ENCODE measurements at regions not wholly inside any gene's neighbourhood (a gene's known extent, or its start where the extent isn't known, plus 50 kb on each side); places are given as distances from the start of the nearest gene placed in this dataset.
"Not testable (repeated sequence)": the region's sequence is repeated elsewhere in the genome, so short reads cannot be mapped to it uniquely, and the experiment has no call there.

- H3K9me3 ChIP-seq (ENCODE audit: insufficient read depth, low read depth, low read length); H3K27ac ChIP-seq (ENCODE audit: low read depth, low read length); H4K8ac ChIP-seq (ENCODE audit: low read depth, low read length); H3K18ac ChIP-seq (ENCODE audit: low read length); DNase-seq; H3K4me2 ChIP-seq (ENCODE audit: low read length); H3K36me3 ChIP-seq (ENCODE audit: control insufficient read depth in 1 of 2, insufficient read depth in 2 of 2, low read length in 2 of 2); H4K91ac ChIP-seq (ENCODE audit: low read depth, low read length); H3K79me2 ChIP-seq (ENCODE audit: control insufficient read depth, insufficient read depth, low read length, poor library complexity); H3K9ac ChIP-seq (ENCODE audit: low read length); H3K14ac ChIP-seq (ENCODE audit: low read length); H3K23ac ChIP-seq (ENCODE audit: low read length); H2BK5ac ChIP-seq (ENCODE audit: low read depth, low read length, poor library complexity); H4K12ac ChIP-seq (ENCODE audit: low read depth, low read length); H3K79me1 ChIP-seq (ENCODE audit: low read length); H2BK120ac ChIP-seq (ENCODE audit: insufficient read depth, low read length, poor library complexity); H3K4ac ChIP-seq (ENCODE audit: low read depth, low read length); H2AK5ac ChIP-seq (ENCODE audit: low read length); H3K4me3 ChIP-seq (ENCODE audit: low read depth, low read length); H3K27me3 ChIP-seq (ENCODE audit: insufficient read depth, low read length); H2AFZ ChIP-seq (ENCODE audit: insufficient read depth, low read length, poor library complexity); H2BK12ac ChIP-seq (ENCODE audit: low read length); H3K4me1 ChIP-seq (ENCODE audit: control insufficient read depth in 1 of 2, insufficient read depth in 2 of 2, low read length in 2 of 2): not testable (repeated sequence)
- no CpG with 5 or more reads among the region's 6 CpGs for WGBS (ENCODE audit: extremely low coverage, insufficient coverage, insufficient read length)
Observed at GRCh38 chr6:15931697-15932096, 197.2 kb upstream of the MYLIP start.

DNA sequence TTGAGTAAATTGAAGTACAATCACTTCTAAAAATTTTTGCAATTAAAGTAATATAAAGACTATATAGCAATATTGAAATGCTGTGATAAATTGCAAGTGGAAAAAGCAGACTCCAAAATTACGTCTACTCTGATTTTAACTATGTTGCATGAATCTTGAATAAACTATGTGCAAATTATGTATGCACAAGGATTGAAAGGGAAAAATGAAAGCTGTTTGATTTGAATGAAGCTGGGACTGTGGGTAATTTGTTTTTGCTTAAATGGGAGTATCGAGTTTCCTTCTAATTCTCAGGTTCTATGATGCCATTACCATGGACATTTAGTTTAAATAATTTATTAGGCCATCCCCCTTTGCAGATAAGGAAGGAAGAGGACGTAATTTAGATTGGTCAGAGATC is 198.7 kb upstream of the MYLIP start:
- Histone ChIP-seq H3K4me3 (ENCODE audit: low read depth, low read length) (no peak overlapping the region), H2AK5ac (ENCODE audit: low read length) (no peak overlapping the region), H3K9ac (ENCODE audit: low read length) (no peak overlapping the region), H3K23ac (ENCODE audit: low read length) (no peak overlapping the region), H3K14ac (ENCODE audit: low read length) (no peak overlapping the region), H2BK5ac (ENCODE audit: low read depth, low read length, poor library complexity) (no peak overlapping the region), H3K4me2 (ENCODE audit: low read length) (no peak overlapping the region), H3K18ac (ENCODE audit: low read length) (no peak overlapping the region), H3K27me3 (ENCODE audit: insufficient read depth, low read length) (peaks cover 3% of the 10 kb centered on the region), H3K79me2 (ENCODE audit: control insufficient read depth, insufficient read depth, low read length, poor library complexity) (no peaks in the 10 kb centered on the region), H3K79me1 (ENCODE audit: low read length) (peaks cover 4% of the 10 kb centered on the region), H2AFZ (ENCODE audit: insufficient read depth, low read length, poor library complexity) (no peak overlapping the region), H3K4ac (ENCODE audit: low read depth, low read length) (no peak overlapping the region), H4K8ac (ENCODE audit: low read depth, low read length) (no peak overlapping the region), H4K91ac (ENCODE audit: low read depth, low read length) (no peak overlapping the region), H4K12ac (ENCODE audit: low read depth, low read length) (no peak overlapping the region), H3K9me3 (ENCODE audit: insufficient read depth, low read depth, low read length) (peaks cover 3% of the 10 kb centered on the region), H3K4me1 (ENCODE audit: control insufficient read depth in 1 of 2, insufficient read depth in 2 of 2, low read length in 2 of 2) (peaks cover 2 to 5% of the 10 kb centered on the region in 2 experiments), H3K36me3 (ENCODE audit: control insufficient read depth in 1 of 2, insufficient read depth in 2 of 2, low read length in 2 of 2) (no peaks in the 10 kb centered on the region), H2BK120ac (ENCODE audit: insufficient read depth, low read length, poor library complexity) (no peak overlapping the region), H3K27ac (ENCODE audit: low read depth, low read length) (no peak overlapping the region), H2BK12ac (ENCODE audit: low read length) (no peak overlapping the region)
- WGBS (ENCODE audit: extremely low coverage, insufficient coverage, insufficient read length) = no CpG with 5 or more reads among the region's 3 CpGs
- no peak for DNase-seq

DNA sequence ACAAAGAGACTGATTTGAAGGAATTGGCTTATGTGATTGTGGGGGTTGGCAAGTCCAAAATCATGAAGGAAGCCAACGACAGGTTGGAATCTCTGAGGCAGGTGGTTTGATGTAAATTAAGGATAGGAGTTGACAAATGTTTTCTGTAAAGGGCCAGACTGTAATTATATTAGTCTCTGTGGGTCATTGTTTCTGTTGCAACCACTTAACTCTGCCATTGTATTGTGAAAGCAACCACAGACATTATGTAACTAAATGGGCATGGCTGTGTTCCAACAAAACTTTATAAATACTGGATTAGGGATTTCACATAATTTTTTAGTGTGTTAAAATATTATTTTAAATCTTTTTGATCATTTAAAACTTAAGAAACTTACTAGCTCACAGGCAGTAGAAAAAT is 199.2 kb upstream of the MYLIP start:
- peaks cover 3% of the 10 kb centered on the region for H3K9me3 ChIP-seq (ENCODE audit: insufficient read depth, low read depth, low read length)
- no peak overlapping the region for H2BK120ac ChIP-seq (ENCODE audit: insufficient read depth, low read length, poor library complexity)
- H3K4me2 ChIP-seq (ENCODE audit: low read length) = no peak overlapping the region
- no peaks in the 10 kb centered on the region for H3K79me2 ChIP-seq (ENCODE audit: control insufficient read depth, insufficient read depth, low read length, poor library complexity)
- H3K27ac ChIP-seq (ENCODE audit: low read depth, low read length) = no peak overlapping the region
- H4K12ac ChIP-seq (ENCODE audit: low read depth, low read length) = no peak overlapping the region
- peaks cover 4% of the 10 kb centered on the region for H3K79me1 ChIP-seq (ENCODE audit: low read length)
- H3K4me1 ChIP-seq (ENCODE audit: control insufficient read depth in 1 of 2, insufficient read depth in 2 of 2, low read length in 2 of 2) = peaks cover 2 to 5% of the 10 kb centered on the region in 2 experiments
- WGBS (ENCODE audit: extremely low coverage, insufficient coverage, insufficient read length) = no CpG with 5 or more reads among the region's 1 CpG
- no peak overlapping the region for H3K4ac ChIP-seq (ENCODE audit: low read depth, low read length)
- no peak for DNase-seq
- H3K14ac ChIP-seq (ENCODE audit: low read length) = no peak overlapping the region
- H2BK5ac ChIP-seq (ENCODE audit: low read depth, low read length, poor library complexity) = no peak overlapping the region
- H4K91ac ChIP-seq (ENCODE audit: low read depth, low read length) = no peak overlapping the region
- H3K36me3 ChIP-seq (ENCODE audit: control insufficient read depth in 1 of 2, insufficient read depth in 2 of 2, low read length in 2 of 2) = no peaks in the 10 kb centered on the region
- peaks cover 3% of the 10 kb centered on the region for H3K27me3 ChIP-seq (ENCODE audit: insufficient read depth, low read length)
- H3K23ac ChIP-seq (ENCODE audit: low read length) = no peak overlapping the region
- no peak overlapping the region for H3K4me3 ChIP-seq (ENCODE audit: low read depth, low read length)
- no peak overlapping the region for H2AK5ac ChIP-seq (ENCODE audit: low read length)
- H4K8ac ChIP-seq (ENCODE audit: low read depth, low read length) = no peak overlapping the region
- H2AFZ ChIP-seq (ENCODE audit: insufficient read depth, low read length, poor library complexity) = no peak overlapping the region
- no peak overlapping the region for H3K18ac ChIP-seq (ENCODE audit: low read length)
- H3K9ac ChIP-seq (ENCODE audit: low read length) = no peak overlapping the region
- H2BK12ac ChIP-seq (ENCODE audit: low read length) = no peak overlapping the region

DNA sequence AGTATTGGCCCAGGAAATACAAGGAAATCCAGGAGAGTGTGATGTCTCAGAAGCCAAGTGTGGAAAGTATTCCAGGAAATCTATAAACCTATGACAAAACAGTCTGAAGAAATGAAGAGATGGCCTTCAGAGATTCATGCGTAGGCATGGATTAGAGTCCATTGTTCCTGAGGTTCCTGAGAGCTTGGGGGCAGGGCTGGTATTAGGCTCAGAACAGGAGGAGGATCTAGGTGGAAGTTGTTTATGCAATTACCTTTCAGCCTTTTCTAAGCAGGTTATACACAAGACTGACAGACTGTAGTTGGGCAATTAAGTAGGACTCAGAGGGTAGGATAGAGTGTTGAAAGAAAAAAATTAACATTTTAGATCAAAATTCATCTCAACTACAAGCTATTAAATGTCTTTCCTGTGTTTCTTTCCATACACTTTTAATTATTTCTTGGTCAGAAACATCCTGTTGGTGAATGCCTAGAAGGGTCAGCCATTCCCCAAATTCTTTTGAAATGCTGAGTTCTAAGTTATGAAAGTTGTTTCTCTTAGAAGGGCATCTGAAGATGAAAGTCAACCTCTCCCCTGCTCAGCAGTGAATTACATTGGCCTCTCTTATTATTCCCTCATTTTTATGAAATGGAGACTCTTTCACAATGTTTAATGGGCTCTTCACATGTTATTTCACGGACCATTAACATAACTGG is 201.2 kb upstream of the MYLIP start:
- Histone ChIP-seq H3K9me3 (ENCODE audit: insufficient read depth, low read depth, low read length) (peaks cover 3% of the 10 kb centered on the region), H3K36me3 (ENCODE audit: control insufficient read depth in 1 of 2, insufficient read depth in 2 of 2, low read length in 2 of 2) (no peaks in the 10 kb centered on the region), H3K27me3 (ENCODE audit: insufficient read depth, low read length) (peaks cover 3% of the 10 kb centered on the region), H2AFZ (ENCODE audit: insufficient read depth, low read length, poor library complexity) (no peak overlapping the region), H3K4me1 (ENCODE audit: control insufficient read depth in 1 of 2, insufficient read depth in 2 of 2, low read length in 2 of 2) (peaks cover 9 to 13% of the 10 kb centered on the region in 2 experiments), H3K4me3 (ENCODE audit: low read depth, low read length) (no peak overlapping the region), H2AK5ac (ENCODE audit: low read length) (no peak overlapping the region), H3K9ac (ENCODE audit: low read length) (no peak overlapping the region), H3K79me2 (ENCODE audit: control insufficient read depth, insufficient read depth, low read length, poor library complexity) (no peaks in the 10 kb centered on the region), H2BK12ac (ENCODE audit: low read length) (no peak overlapping the region), H4K91ac (ENCODE audit: low read depth, low read length) (no peak overlapping the region), H3K27ac (ENCODE audit: low read depth, low read length) (no peak overlapping the region), H2BK5ac (ENCODE audit: low read depth, low read length, poor library complexity) (no peak overlapping the region), H3K18ac (ENCODE audit: low read length) (no peak overlapping the region), H4K12ac (ENCODE audit: low read depth, low read length) (no peak overlapping the region), H3K14ac (ENCODE audit: low read length) (no peak overlapping the region), H2BK120ac (ENCODE audit: insufficient read depth, low read length, poor library complexity) (no peak overlapping the region), H4K8ac (ENCODE audit: low read depth, low read length) (no peak overlapping the region), H3K4ac (ENCODE audit: low read depth, low read length) (no peak overlapping the region), H3K23ac (ENCODE audit: low read length) (no peak overlapping the region), H3K4me2 (ENCODE audit: low read length) (no peak overlapping the region), H3K79me1 (ENCODE audit: low read length) (peaks cover 9% of the 10 kb centered on the region)
- DNase-seq = peak in 1 of 2 donors; percentile 10
- WGBS (ENCODE audit: extremely low coverage, insufficient coverage, insufficient read length) = no CpG with 5 or more reads among the region's 2 CpGs
